Epithelial cell of prostate (primary cell): ENCODE measurements at regions not wholly inside any gene's neighbourhood (a gene's known extent, or its start where the extent isn't known, plus 50 kb on each side); places are given as distances from the start of the nearest gene placed in this dataset.

Experiments used
- DNase-seq: peaks from one replicate; pipeline ENCODE4 v3.0.0-alpha.2; 2011; ENCODE audit warnings: low read depth, low spot score
- H3K27ac ChIP-seq: fragments of 450-650 bp; 2 replicates; pipeline ENCODE4 v1.5.1; 2017; ENCODE audit warnings: mild to moderate bottlenecking

DNA sequence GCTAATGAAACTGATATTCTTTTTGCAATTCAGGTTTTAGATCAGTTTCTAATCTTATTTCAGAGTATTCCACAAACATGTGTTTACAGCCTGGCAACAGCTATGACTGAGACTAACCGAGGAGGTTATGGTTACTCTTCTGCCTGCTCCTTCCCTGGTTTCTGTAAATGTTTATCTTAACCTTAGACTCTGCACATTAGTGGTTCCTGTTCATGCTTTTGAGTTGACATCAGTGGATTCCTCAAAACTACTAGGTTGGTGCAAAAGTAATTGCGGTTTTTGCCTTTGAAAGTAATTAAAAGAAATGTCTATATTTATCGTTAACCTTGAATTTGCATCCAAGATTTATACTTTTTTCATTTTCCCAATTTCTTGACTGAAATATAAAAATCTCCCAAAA, 237.0 kb upstream of the TSHZ3 start:
- H3K27ac ChIP-seq = no peak overlapping the region
- no peak for DNase-seq

DNA sequence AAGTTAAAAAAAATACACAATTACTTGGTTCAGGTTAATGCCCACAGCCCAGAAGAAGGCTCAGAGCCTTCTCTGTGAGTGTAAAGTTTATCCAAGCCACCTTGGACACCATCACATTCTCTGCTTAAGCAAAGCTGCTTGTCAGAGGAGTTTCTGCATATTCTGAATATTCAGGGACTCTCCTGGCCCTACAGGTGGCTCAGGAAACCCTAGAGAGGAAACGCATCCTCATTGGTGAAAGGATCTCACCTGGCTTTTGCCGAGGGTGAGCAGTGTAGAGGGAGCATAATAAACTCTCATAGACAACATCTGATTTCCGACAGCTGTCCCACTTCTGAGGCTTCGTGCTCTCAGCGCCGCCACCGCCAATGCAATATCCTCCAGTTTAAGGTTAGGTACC, 239.9 kb upstream of the TSHZ3 start:
- no peak for DNase-seq
- no peak overlapping the region for H3K27ac ChIP-seq

DNA sequence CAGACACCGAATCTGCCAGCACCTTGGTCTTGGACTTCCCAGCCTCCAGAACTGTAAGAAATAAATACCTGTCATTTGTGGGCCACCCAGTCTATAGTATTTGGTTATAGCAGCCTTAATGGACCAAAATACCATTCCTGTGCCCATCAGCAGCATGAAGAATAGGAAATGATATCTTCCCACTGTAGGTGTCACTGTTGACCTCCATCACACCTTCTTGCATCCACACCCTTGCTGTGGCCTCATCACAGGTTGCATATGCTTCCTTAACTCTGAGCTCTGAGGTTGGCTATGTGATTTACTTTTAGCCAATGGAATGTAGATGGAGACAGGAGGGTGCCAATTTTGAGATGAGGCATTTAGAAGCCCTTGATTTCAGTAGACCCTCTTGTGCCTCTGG, 242.0 kb upstream of the TSHZ3 start:
- no peak for DNase-seq
- H3K27ac ChIP-seq = no peak overlapping the region

DNA sequence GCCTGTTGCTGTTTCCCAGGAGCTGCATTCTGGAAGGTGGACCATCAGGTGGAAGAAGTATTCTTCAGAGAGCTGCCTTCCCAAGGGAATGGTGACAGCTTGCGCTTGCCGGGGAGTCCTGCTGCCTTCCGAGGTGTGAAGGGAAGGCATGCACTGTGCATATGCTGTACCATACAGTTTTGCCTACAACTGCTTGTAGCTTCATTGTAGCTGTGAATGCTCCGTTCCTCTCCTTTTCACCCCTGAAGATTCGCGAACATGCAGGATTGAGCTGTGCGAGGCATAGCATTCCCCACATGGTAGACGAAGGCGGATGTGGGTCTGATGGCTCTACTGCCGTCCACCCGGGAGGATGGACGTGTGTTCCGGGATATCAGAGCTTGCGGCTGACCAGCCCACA, 243.2 kb upstream of the TSHZ3 start:
- DNase-seq = no peak

DNA sequence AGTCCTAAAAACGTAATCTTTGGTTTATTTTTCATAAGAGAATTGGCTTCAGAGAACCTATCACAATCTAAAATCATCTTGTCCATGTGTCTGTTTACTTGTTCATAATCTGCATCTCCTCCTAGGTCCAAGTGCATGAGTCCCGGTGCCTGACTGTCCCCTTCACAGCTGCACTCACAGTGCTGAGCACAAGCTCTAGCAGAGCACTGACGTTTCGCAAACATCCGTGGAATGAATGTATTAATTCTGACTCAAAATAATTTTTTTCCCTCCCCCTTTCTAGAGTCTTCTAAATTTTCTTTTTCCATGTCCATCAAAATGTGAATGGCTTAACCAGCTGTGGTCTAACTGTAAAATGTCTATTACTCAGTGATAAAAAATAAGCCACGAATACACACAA, 245.5 kb upstream of the TSHZ3 start:
- DNase-seq = no peak
- H3K27ac ChIP-seq = no peak overlapping the region

More for the DNA sequence above, 243.2 kb upstream of the TSHZ3 start:
- no peak overlapping the region for H3K27ac ChIP-seq

DNA sequence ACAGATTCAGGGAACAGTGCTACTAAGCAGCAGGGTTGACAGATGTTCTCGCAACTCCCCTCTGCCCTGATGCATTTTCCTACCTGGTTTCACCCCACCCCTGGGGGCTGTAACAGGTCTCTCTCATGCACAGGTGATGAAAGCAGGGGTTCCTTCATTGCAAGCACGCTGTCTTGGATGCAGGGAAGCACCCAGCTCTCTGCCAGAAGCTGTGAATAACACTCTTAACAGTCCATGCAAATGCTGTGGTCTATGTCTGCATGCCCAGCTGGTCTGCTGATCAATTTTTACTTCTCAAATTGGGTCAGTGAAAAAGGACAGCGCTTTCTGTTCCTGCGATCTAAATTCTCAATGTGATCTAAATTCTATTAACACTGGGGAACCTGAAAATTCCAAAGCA, 246.3 kb upstream of the TSHZ3 start:
- H3K27ac ChIP-seq = no peak overlapping the region
- no peak for DNase-seq

DNA sequence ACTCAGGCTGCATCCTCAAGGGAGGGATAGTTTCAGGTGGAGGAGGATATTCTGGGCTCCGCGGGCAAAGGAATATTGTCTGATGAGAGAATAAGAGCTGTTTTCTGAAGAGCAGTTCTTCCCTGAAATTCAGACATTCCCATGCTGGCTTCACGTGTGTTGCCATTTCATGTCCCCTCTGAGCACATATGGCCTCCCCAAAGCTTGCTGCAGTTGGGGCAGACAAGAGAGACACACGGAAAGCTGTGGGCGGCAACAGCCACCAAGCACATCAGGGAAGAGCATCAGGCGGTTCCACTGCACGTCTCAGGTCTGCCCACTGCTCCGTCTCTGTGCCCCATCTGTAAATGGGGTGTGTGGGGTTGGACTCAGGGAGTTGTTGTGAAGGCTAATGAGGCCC, 247.5 kb upstream of the TSHZ3 start:
- no peak for DNase-seq
- H3K27ac ChIP-seq = no peak overlapping the region

DNA sequence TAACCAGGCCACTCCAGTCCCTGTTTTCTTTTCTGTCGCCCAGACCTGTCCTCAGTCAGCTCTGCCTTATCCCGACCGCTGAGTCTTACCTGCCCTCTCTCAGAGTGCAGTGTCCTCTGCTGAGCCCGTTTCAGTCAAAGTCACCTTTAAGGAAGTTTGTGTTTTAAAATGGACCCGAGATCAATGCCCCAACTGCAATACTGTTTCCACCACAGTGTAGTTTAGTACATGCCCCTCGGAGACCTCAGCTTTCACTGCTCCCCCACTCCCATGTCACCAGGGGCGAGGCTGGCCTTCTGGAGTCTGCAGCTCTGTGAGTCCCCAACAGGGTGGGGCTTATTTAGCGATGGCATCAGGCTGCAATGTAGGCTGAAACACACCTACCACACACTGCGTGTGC, 248.4 kb upstream of the TSHZ3 start:
- no peak overlapping the region for H3K27ac ChIP-seq
- no peak for DNase-seq

DNA sequence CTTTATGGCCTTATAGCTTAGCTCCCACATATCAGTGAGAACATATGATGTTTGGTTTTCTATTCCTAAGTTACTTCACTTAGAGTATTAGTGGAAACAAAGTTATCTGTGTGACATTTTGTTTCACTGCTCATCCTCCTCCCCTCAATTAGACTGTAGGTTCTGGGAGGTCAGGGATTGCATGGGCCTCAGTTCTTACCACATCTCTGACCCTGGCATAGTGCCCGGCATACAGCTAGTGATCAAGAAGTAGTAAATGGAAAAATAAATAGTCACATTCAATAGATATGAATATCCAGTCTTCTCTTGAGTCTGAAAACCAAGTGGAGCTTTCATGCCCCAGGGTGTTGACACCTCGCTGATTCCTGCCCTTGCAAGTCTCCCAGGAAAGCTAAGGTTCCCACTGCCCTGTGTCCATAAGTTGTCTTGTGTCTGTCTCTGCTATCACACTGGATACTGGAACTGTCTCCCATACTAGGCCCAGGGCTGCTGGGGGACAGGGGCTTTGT, 249.5 kb upstream of the TSHZ3 start:
- DNase-seq = no peak
- H3K27ac ChIP-seq = no peak overlapping the region

DNA sequence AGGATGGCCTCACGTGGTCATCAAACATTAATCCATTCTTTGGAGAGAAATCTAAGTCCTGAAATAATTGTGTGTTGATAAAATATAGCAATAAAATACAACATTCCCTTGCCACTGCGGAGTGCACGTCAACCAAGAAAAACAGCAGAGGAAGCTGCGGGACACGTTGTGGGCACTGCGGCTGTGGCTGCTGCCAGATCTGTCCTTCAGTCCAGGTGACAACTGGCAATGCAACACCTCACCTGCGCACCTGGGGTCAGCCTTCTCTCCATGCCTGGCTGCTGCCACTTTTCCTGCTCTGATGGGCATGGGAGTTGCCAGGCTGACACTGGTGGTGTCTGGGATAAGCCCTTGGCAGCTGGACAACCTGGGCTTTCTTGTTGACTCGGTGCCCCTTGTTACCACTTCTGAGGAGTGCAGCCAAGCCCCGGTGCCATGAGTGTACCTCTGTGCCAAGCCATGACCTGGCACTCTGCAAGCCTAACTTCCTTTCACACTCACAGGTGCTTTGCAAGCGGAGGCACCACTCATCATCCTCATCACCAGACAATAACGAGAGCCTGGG, 251.6 kb upstream of the TSHZ3 start:
- no peak for DNase-seq
- no peak overlapping the region for H3K27ac ChIP-seq

DNA sequence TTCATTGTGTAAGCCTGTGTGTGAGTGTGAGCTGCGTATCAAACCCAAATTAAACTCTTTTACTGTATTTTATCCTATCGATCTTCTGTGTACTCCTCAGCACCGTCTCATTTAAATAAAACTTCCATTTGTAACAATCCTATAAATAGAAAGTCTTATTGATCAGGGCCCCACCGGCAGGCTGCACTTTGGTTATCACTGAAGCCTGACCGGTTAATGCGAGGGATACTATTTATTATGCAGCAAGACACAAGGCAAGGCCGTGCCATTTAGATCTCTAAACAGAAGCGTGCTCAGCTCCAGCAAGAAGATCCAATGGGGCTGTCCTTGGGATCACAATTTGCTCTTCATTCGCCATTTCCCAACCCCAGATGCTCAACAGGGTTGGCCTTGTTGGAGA, 252.6 kb upstream of the TSHZ3 start:
- no peak overlapping the region for H3K27ac ChIP-seq
- DNase-seq = no peak

DNA sequence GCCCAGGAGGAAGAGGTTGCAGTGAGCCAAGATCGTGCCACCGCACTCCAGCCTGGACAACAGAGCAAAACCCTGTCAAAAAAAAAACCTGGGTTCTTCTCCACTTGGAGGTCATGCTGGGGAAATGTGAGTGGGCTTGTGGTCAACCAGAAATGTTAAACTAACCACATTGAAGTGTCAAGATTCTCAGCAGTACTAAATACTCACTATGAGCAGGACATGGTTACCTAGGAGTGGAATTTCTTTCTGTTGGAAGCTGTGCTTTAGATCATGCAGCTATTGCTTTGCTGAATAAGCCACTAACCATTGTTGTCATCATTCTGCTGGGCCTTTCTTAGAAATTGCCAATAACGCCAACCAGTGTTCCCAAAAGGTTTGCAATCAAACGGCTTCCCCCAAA, 253.3 kb upstream of the TSHZ3 start:
- no peak for DNase-seq
- no peak overlapping the region for H3K27ac ChIP-seq

DNA sequence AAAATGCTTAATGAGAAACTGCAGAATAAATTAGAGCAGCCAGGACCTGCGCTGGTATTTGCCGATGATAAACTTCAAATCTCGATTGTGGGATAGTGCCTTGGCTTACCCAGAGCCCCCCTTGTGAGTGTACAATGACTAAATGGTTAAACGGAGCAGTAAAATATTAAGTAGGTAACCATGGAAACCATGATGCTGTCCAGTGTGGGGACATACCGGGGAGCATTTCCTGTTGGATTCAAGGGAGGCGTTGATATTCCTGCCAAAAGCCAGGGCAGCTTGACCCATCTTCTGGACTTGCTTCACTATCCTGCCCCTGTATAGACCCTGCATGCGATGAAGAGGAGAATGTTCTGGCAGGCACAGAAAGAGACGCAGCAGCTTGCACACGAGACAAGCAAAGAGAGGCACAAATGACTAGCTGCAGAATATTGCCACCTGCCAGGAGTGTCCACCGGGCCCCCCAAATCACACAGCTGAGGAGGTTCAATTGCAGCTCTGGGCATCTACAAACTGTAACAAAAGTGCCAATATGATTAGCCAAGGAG, 255.3 kb upstream of the TSHZ3 start:
- no peak overlapping the region for H3K27ac ChIP-seq
- DNase-seq = no peak

DNA sequence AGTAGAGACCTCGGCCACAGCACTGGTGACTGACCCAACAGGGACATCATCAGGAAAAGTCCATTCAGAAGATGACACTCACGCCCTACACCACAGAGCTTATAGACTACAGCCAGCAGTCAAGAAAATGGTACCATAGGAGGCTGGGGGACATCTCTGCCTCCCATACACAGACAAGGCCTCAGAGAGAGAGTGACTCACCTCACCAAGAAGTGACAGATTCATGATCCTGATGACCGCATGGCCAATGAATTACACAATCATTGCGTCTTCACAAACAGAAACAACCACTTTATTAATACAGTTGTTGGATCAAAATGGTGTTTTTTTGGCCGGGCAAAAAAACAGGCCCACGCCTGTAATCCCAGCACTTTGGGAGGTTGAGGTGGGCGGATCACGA, 260.8 kb upstream of the TSHZ3 start:
- no peak for DNase-seq
- H3K27ac ChIP-seq = no peak overlapping the region

DNA sequence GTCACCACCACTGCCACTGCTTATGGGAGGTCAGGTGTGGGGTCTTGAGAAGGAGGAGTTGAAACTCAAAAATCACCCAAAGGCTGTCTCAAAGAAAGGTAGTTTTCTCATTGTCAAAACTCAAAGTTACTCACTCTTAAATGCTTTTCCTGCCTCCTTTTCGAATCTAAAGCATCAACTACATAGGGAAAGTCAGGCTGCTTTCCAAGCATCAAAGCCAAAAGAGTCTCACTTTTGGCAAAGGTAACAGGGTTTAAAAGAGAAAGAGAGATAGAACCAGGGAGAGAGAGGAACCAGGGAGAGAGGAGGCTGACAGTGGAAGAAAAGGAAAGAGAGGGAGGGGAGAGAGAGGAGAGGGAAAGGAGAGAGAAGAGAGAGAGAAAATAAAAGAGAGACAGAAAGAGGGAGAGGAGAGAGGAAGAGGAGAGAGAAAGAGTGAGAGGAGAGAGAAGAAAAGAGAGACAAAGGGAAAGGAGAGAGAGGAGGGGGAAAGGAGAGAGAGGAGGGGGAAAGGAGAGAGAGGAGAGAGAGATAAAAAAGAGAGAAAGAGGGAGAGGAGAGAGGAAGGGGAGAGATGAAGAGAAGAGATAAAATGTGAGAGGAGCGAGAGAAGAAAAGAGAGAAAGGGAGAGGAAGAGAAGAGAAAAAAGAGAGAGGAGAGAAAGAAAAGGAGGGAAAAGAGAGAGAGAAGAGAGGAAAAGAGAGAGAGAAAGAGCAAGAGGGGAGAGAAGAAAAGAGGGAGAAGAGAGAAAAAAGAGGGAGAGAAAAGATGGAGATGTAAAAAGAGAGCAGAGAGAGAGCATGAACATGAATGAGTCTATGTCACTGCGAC, 262.0 kb upstream of the TSHZ3 start:
- H3K27ac ChIP-seq = no peak overlapping the region
- no peak for DNase-seq

DNA sequence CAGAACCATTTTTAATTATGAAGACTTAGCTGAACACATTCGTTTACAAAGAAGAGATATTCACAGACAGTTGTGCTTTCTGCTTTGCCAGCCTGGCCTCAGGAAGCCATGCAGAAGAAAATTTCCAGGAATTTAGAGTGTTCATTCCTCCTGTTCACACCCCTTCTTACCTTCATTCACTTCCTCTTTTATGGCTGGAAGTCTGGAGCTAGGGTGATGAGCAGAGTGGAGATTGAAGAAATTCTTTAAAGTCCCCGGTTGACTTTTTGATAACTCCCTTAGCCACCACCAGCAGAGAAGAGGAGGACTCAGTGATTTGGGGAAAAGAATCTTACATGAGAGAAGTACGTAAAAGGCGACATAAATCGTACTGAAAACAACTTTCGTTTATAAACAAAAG, 263.6 kb upstream of the TSHZ3 start:
- DNase-seq = no peak
- H3K27ac ChIP-seq = no peak overlapping the region

DNA sequence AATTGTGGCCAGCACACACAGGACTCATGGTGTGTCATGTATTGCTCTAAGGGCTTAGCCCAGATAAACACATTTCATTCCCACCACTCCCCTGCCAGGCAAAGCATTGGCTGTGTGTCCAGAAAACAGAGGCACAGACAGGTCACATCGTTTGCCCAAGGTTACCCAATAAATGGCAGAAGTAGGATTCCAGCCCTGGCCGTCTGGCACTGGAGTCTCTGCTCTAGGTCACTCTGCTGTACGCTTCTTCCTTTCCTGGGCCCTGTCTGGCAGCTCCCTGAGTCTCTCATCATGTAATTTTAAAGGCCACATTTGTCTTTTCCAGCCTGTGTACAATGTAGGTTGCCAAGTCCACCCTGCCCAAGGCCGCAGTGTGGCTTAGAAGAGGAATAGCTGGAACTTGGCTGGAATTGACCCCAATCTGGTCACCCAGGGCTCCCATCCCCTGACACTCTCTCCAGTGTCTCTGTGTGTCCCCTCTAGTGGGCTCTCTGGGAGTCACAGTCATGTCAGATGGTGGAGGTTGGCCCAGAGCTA, 264.5 kb upstream of the TSHZ3 start:
- no peak overlapping the region for H3K27ac ChIP-seq
- no peak for DNase-seq

DNA sequence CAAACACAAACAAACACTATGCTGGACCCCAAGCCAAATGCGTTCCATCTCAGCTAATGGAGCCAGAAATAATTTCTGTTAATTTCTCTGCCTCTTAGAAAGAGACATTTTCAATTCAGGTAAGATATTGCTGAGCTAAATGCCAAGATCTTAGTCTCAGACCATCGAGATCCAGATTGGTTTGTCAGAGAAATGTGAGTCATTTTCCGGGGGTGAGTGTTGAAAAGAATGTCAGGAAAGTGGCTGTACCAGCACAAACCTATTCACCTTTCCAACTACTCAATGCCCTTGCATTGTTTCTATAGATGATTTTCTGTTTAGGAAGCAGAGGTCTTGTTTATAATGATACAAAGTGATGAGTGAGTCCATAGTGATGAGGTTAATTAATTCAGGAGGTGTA, 266.8 kb upstream of the TSHZ3 start:
- no peak for DNase-seq
- H3K27ac ChIP-seq = no peak overlapping the region

DNA sequence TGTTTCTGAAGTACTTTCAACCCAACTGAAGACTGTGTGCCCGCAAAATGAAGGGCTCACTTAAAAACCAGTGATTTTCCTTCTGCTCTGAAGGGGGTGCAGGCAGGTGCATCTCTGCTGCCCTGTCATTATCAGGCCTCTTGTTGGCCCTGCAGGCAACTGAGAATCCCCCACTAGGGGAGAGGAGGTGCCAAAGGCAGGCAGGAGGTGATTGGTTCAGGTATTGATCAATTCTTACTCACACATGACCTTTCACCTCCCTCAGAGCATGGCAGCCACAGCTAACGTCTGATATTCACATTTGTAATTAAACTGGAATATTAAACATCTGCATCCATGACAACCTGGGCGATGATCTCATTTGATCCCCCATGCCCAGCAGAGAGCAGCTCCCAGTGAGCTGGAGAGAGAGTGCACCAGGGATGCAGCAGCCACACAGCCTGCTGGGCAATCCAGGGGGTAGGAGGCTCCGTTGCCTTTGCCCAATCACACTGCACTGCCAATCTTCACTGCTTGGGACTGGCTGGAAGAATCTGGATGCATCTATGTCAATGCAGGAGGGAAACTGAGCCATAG, 267.9 kb upstream of the TSHZ3 start:
- H3K27ac ChIP-seq = no peak overlapping the region

DNA sequence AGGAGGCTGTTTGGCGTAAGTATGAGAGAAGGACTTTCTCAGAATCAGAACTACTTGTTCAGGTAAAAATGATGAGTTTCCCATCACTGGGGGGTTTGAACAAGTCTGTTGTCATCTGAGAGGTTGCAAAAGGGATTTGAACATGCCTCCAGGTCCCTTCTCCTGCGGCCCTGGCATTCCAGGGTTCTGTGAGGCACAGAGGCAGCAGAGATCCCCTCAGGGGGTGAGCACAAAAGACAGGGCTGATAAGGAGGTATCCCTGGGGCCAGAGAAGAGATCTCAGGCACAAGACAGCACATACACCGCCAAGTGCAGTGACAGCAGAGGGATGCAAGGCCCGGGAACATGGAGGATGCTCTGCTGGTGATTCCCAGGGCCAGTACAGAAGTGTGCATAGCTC, 275.8 kb upstream of the TSHZ3 start:
- DNase-seq = no peak
- H3K27ac ChIP-seq = no peak overlapping the region

More for the DNA sequence above, 267.9 kb upstream of the TSHZ3 start:
- DNase-seq = no peak

DNA sequence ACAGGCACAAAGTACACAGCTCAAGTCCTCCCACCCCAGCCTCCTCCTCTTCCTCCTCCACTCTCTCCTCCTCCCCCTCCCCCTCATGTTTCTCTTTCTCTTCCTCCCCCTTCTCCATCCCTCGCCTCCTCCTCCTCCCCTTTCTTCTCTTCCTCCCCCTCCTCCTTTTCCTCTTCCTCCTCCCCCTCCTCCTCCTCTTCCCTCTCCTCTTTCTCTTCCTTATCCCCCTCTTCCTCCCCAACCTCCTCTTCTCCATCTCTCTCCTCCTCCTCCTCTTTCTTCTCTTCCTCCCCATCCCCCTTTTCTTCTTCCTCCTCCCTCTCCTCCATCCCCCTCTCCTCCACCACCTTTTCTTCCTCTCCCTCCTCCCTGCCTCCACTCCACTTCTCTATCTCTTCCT, 276.3 kb upstream of the TSHZ3 start:
- DNase-seq = no peak
- H3K27ac ChIP-seq = no peak overlapping the region
